ENCODE measurements at regions not wholly inside any gene's neighbourhood (a gene's known extent, or its start where the extent isn't known, plus 50 kb on each side); places are given as distances from the start of the nearest gene placed in this dataset.

GRCh38 chr5:111596705-111597104, 84.4 kb upstream of the STARD4 start:
- TF ChIP-seq, protein P1, sequence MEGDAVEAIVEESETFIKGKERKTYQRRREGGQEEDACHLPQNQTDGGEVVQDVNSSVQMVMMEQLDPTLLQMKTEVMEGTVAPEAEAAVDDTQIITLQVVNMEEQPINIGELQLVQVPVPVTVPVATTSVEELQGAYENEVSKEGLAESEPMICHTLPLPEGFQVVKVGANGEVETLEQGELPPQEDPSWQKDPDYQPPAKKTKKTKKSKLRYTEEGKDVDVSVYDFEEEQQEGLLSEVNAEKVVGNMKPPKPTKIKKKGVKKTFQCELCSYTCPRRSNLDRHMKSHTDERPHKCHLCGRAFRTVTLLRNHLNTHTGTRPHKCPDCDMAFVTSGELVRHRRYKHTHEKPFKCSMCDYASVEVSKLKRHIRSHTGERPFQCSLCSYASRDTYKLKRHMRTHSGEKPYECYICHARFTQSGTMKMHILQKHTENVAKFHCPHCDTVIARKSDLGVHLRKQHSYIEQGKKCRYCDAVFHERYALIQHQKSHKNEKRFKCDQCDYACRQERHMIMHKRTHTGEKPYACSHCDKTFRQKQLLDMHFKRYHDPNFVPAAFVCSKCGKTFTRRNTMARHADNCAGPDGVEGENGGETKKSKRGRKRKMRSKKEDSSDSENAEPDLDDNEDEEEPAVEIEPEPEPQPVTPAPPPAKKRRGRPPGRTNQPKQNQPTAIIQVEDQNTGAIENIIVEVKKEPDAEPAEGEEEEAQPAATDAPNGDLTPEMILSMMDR (IDR thresholded peaks at IDR 0.05), result no peak
- no peak for ATAC-seq
- Histone ChIP-seq H3K27ac (no peak overlapping the region), H3K4me1 (no peaks in the 10 kb centered on the region), H3K4me3 (no peak overlapping the region), H3K36me3 (no peaks in the 10 kb centered on the region), H3K9me3 (no peaks in the 10 kb centered on the region), H3K27me3 (no peaks in the 10 kb centered on the region)
- no CpG with 5 or more reads among the region's 5 CpGs for WGBS (ENCODE audit: insufficient coverage, low coverage, low lambda C conversion rate, missing lambda C conversion rate)
- intact Hi-C loops (cut with DNase I), result no loop called here
- no peak for DNase-seq

GRCh38 chr5:111595425-111595824, 83.1 kb upstream of the STARD4 start:
- no peak for ATAC-seq
- WGBS (ENCODE audit: insufficient coverage, low coverage, low lambda C conversion rate, missing lambda C conversion rate), result no CpG with 5 or more reads among the region's 4 CpGs

GRCh38 chr5:111589316-111589715, 77.0 kb upstream of the STARD4 start:
- H3K4me3 ChIP-seq, result no peak overlapping the region
- WGBS (ENCODE audit: insufficient coverage, low coverage, low lambda C conversion rate, missing lambda C conversion rate), result 78% methylated on average over 1 of the region's 1 CpG
- DNase-seq, result no peak
- H3K27ac ChIP-seq, result no peak overlapping the region
- no peak for ATAC-seq
- intact Hi-C loops (cut with DNase I), result no loop called here
- H3K9me3 ChIP-seq, result no peaks in the 10 kb centered on the region
- no peak for TF ChIP-seq POLR2A (IDR thresholded peaks at IDR 0.05)
- TF ChIP-seq, protein P1 (IDR thresholded peaks at IDR 0.05), result no peak
- no peaks in the 10 kb centered on the region for H3K4me1 ChIP-seq
- H3K36me3 ChIP-seq, result no peaks in the 10 kb centered on the region
- no peaks in the 10 kb centered on the region for H3K27me3 ChIP-seq

More at GRCh38 chr5:111595425-111595824, 83.1 kb upstream of the STARD4 start:
- no peak overlapping the region for H3K4me3 ChIP-seq
- H3K36me3 ChIP-seq, result no peaks in the 10 kb centered on the region
- intact Hi-C loops (cut with DNase I), result no loop called here
- no peak for TF ChIP-seq POLR2A (IDR thresholded peaks at IDR 0.05)
- TF ChIP-seq, protein P1 (IDR thresholded peaks at IDR 0.05), result no peak
- no peak for DNase-seq
- H3K9me3 ChIP-seq, result no peaks in the 10 kb centered on the region
- no peaks in the 10 kb centered on the region for H3K27me3 ChIP-seq
- no peaks in the 10 kb centered on the region for H3K4me1 ChIP-seq
- no peak overlapping the region for H3K27ac ChIP-seq

DNA sequence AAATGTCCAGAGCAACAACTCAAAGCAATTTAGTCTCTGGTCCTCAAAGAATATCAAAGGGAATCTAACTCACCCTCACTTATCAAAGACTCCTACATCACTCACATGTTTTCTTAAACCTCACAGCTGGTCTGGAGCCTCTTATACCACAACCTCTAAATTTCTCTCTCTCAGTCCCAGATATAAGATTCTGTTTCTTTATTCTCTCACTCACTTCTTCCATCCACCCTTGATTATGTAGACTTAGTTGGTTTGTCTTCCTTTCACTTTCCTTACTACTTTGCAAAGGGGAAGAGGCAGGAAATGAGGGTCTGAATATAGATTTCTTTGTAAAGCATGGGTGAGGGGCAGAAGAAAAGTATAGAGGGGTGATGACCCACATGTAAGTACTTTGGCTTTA, 75.4 kb upstream of the STARD4 start:
- TF ChIP-seq, protein P1 (IDR thresholded peaks at IDR 0.05), result no peak
- TF ChIP-seq POLR2A (IDR thresholded peaks at IDR 0.05), result no peak
- DNase-seq (no peak), ATAC-seq (no peak)
- H3K27me3 ChIP-seq, result no peaks in the 10 kb centered on the region
- H3K4me3 ChIP-seq, result no peak overlapping the region
- intact Hi-C loops (cut with DNase I), result no loop called here
- H3K36me3 ChIP-seq, result no peaks in the 10 kb centered on the region
- H3K4me1 ChIP-seq, result no peaks in the 10 kb centered on the region
- no peak overlapping the region for H3K27ac ChIP-seq
- no peaks in the 10 kb centered on the region for H3K9me3 ChIP-seq

- ATAC-seq, result no peak
- intact Hi-C loops (cut with DNase I), result no loop called here
- H3K36me3 ChIP-seq, result no peaks in the 10 kb centered on the region
- no peak overlapping the region for H3K27ac ChIP-seq
- WGBS (ENCODE audit: insufficient coverage, low coverage, low lambda C conversion rate, missing lambda C conversion rate), result 49% methylated on average over 4 of the region's 4 CpGs
- H3K27me3 ChIP-seq, result no peaks in the 10 kb centered on the region
- no peaks in the 10 kb centered on the region for H3K4me1 ChIP-seq
- no peak for TF ChIP-seq POLR2A (IDR thresholded peaks at IDR 0.05)
- TF ChIP-seq, protein P1 (IDR thresholded peaks at IDR 0.05), result no peak
- no peak overlapping the region for H3K4me3 ChIP-seq
- DNase-seq, result no peak
- no peaks in the 10 kb centered on the region for H3K9me3 ChIP-seq
Measured at GRCh38 chr5:111585946-111586345, 73.6 kb upstream of the STARD4 start.

All from right lobe of liver (tissue), 6 donors.